Stimulated activated CD4-positive, alpha-beta T cell treated with anti-CD3 and anti-CD28 coated beads, Interleukin-4, amount 100 ng/mL, for 4 hours (primary cell): ENCODE measurements at regions not wholly inside any gene's neighbourhood (a gene's known extent, or its start where the extent isn't known, plus 50 kb on each side); places are given as distances from the start of the nearest gene placed in this dataset.
"Not testable (repeated sequence)": the region's sequence is repeated elsewhere in the genome, so short reads cannot be mapped to it uniquely, and the experiment has no call there.

Experiments used
- DNase-seq, 2 experiments: peaks; one replicate each; pipeline ENCODE4 v3.0.0-alpha.2; 2020

GRCh38 chr2:231644426-231644825, 51.8 kb downstream of the TEX44 start:
- DNase-seq: no peak

DNA sequence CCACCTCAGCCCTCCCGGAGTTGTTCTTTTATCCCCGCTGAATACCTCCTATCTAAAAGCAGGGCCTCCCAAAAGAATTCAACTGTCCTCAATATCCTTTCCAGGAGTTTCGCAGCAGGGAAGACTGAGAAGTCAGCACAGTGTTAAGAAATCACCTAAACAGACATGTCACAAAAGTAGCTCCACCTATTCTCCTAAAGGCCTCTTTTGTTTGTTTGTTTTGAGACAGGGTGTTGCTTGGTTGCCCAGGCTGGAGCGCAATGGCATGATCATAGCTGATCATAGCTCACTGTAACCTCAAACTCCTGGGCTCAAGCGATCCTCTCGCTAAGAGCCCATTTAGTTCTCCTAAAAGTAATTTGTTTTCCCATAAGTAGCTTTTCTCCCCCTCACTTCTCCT, 53.8 kb downstream of the TEX44 start:
- DNase-seq: no peak

DNA sequence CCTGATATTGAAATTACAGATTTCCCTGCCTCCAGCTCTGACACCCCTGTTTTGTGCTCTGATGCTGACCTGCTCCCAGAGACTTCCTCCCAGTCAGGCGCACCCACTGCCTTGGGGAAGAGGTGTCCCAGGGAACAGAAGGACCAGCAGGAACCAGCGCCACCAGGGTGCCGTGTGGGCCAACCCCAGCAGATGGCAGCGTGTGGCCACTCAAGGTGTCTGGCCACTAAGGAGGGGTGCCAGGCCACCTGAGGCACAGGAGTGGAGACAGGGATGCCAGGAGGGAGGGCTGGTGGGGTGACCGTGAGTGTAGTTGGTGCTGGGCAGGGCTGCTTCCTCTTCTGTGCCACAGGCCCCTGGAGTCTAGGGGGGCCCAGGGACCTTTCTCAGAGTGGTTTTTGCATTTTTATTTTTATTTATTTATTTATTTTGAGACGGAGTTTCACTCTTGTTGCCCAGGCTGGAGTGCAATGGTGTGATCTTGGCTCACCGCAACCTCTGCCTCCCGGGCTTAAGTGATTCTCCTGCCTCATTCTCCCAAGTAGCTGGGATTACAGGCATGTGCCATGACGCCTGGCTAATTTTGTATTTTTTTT, 56.0 kb downstream of the TEX44 start:
- DNase-seq: peak; percentile 28 to 56

DNA sequence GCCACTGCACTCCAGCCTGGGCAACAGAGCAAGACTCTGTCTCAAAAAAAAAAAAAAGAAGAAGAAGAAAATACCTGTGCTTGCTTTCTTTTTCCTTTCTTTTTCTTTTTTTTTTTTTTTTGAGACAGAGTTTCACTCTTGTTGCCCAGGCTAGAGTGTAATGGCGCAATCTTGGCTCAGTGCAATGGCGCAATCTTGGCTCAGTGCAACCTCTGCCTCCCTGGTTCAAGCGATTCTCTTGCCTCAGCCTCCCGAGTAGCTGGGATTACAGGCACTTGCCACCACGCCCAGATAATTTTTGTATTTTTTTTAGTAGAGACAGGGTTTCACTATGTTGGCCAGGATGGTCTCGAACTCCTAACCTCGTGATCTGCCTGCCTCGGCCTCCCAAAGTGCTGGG, 56.8 kb upstream of the PTMA start:
- DNase-seq: not testable (repeated sequence)

- DNase-seq: no peak
Measured at GRCh38 chr2:231655488-231655887, 52.8 kb upstream of the PTMA start.

DNA sequence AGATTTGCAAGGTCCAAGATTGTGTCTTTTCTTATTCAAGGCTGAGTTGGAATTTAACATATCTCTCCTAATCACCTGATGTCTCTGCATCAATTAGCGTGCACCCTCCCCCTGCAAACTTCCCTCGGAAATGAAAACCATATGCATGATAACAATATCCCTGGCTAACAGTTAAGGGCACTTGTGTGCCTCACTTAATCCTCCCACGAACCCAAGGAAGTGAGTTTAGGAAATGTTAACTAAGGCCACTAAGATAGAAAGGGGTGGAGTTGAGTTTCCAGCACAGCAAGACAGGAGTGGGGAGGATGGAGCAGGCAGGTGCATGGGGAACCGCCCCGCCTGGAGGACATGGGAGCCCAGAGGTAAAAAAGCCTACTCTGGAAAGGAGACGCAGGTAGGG, 52.4 kb upstream of the PTMA start:
- DNase-seq: no peak
